HFFc6 (cell line): ENCODE measurements at regions not wholly inside any gene's neighbourhood (a gene's known extent, or its start where the extent isn't known, plus 50 kb on each side); places are given as distances from the start of the nearest gene placed in this dataset.

Source experiments
- DNase-seq: peaks from one replicate; pipeline ENCODE4 v3.0.0-alpha.2; 2018
- H3K27ac Mint-ChIP-seq: 2 replicates; pipeline ENCODE4 v1.8.0; 2020; ENCODE audit warnings: mild to moderate bottlenecking, mixed read lengths
- H3K27me3 Mint-ChIP-seq: 2 replicates; pipeline ENCODE4 v1.8.0; 2021; ENCODE audit warnings: mild to moderate bottlenecking, moderate library complexity, mixed read lengths; ENCODE audit not compliant: insufficient read depth
- H3K36me3 Mint-ChIP-seq: 2 replicates; pipeline ENCODE4 v1.8.0; 2021; ENCODE audit warnings: low read depth, mixed read lengths
- H3K4me1 Mint-ChIP-seq: 2 replicates; pipeline ENCODE4 v1.8.0; 2020; ENCODE audit warnings: low read depth, mixed read lengths
- H3K4me3 Mint-ChIP-seq: 2 replicates; pipeline ENCODE4 v1.8.0; 2020; ENCODE audit warnings: mild to moderate bottlenecking, moderate library complexity, mixed read lengths
- H3K9me3 Mint-ChIP-seq: 2 replicates; pipeline ENCODE4 v1.8.0; 2020; ENCODE audit warnings: mild to moderate bottlenecking, mixed read lengths
- TF ChIP-seq, protein P1 (sequence below): fragments of 200-600 bp; sonication (generic); IDR thresholded peaks from 2 replicates; pipeline ENCODE4 v1.5.0; 2021; ENCODE audit warnings: antibody characterized with exemption, mild to moderate bottlenecking

DNA sequence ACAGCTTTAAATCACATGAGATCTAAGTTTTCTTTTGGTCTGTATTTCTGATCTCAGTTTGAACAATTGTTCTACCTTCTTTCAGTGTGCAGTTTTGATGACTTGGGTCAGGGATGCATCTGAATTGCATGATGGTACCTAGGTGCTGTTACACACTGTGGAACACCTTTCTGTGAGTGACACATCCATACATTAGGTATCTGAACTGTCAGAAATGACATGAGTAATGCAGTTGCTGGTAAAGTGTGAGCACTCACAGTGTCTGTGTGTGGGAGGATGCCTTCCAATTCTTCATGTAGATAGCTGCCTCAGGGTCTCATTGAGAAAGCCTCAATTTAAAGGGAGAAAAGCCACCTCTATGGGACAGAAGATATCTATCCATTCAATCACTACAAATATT is 411.9 kb downstream of the PPARGC1A start:
- Mint-ChIP-seq H3K4me3 (no peak overlapping the region), H3K27ac (no peak overlapping the region), H3K27me3 (no peaks in the 10 kb centered on the region), H3K36me3 (no peaks in the 10 kb centered on the region; the same call in 1 of the 2 replicates), H3K9me3 (peaks cover 48% of the 10 kb centered on the region), H3K4me1 (no peaks in the 10 kb centered on the region)
- no peak for DNase-seq
- TF ChIP-seq, protein P1, sequence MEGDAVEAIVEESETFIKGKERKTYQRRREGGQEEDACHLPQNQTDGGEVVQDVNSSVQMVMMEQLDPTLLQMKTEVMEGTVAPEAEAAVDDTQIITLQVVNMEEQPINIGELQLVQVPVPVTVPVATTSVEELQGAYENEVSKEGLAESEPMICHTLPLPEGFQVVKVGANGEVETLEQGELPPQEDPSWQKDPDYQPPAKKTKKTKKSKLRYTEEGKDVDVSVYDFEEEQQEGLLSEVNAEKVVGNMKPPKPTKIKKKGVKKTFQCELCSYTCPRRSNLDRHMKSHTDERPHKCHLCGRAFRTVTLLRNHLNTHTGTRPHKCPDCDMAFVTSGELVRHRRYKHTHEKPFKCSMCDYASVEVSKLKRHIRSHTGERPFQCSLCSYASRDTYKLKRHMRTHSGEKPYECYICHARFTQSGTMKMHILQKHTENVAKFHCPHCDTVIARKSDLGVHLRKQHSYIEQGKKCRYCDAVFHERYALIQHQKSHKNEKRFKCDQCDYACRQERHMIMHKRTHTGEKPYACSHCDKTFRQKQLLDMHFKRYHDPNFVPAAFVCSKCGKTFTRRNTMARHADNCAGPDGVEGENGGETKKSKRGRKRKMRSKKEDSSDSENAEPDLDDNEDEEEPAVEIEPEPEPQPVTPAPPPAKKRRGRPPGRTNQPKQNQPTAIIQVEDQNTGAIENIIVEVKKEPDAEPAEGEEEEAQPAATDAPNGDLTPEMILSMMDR = no peak

- peaks cover 6% of the 10 kb centered on the region; the same call in 1 of the 2 replicates for H3K36me3 Mint-ChIP-seq
- TF ChIP-seq, protein P1 = no peak
- H3K4me1 Mint-ChIP-seq = no peaks in the 10 kb centered on the region
- DNase-seq = no peak
- no peak overlapping the region for H3K4me3 Mint-ChIP-seq
- H3K27me3 Mint-ChIP-seq = no peaks in the 10 kb centered on the region; the same call in 1 of the 2 replicates
- H3K9me3 Mint-ChIP-seq = peaks cover 47% of the 10 kb centered on the region
- H3K27ac Mint-ChIP-seq = no peak overlapping the region
Measured at GRCh38 chr4:23476515-23477090, 413.2 kb downstream of the PPARGC1A start.

GRCh38 chr4:23463071-23463470 is 426.8 kb downstream of the PPARGC1A start:
- H3K27me3 Mint-ChIP-seq = no peaks in the 10 kb centered on the region
- H3K27ac Mint-ChIP-seq = no peak overlapping the region
- no peak overlapping the region for H3K4me3 Mint-ChIP-seq
- TF ChIP-seq, protein P1 = no peak
- H3K36me3 Mint-ChIP-seq = 0 out of 2 replicates have a peak, but pooled peaks cover under 1% of the 10 kb centered on the region
- DNase-seq = no peak
- no peaks in the 10 kb centered on the region for H3K4me1 Mint-ChIP-seq
- peaks cover 42% of the 10 kb centered on the region for H3K9me3 Mint-ChIP-seq

DNA sequence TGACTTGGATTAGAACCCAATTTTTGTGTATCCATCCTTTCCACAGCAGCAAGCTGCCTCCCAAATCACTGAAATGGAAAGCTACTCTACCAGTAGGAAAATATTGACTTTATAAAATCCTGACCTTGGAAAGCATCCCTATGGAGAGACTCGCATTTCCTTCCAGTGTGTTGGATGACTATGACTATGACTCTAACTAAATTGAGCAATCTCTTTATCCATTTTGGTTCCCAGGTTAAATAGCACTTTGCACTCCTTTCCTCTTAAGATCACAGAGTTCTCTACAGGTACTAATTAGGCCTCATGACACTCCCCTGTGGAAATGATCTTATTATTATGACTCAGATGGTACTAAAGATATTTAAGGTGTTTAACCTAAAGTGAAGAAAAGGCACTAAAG is 431.8 kb downstream of the PPARGC1A start:
- H3K4me1 Mint-ChIP-seq = no peaks in the 10 kb centered on the region
- no peak overlapping the region for H3K27ac Mint-ChIP-seq
- DNase-seq = no peak
- H3K27me3 Mint-ChIP-seq = no peaks in the 10 kb centered on the region
- no peak overlapping the region for H3K4me3 Mint-ChIP-seq
- TF ChIP-seq, protein P1 = no peak
- no peaks in the 10 kb centered on the region for H3K36me3 Mint-ChIP-seq
- peaks cover 37% of the 10 kb centered on the region for H3K9me3 Mint-ChIP-seq

GRCh38 chr4:23456864-23457263 is 433.0 kb downstream of the PPARGC1A start:
- no peak for DNase-seq
- no peaks in the 10 kb centered on the region for H3K4me1 Mint-ChIP-seq
- H3K27ac Mint-ChIP-seq = no peak overlapping the region
- H3K9me3 Mint-ChIP-seq = peaks cover 32% of the 10 kb centered on the region
- H3K4me3 Mint-ChIP-seq = no peak overlapping the region
- no peaks in the 10 kb centered on the region for H3K27me3 Mint-ChIP-seq
- TF ChIP-seq, protein P1 = no peak
- H3K36me3 Mint-ChIP-seq = no peaks in the 10 kb centered on the region
